H9 (cell line): ENCODE measurements at regions not wholly inside any gene's neighbourhood (a gene's known extent, or its start where the extent isn't known, plus 50 kb on each side); places are given as distances from the start of the nearest gene placed in this dataset.

ENCODE experiments used
- DNase-seq: peaks from one replicate; pipeline ENCODE4 v3.0.0-alpha.2; 2017
- H2AFZ ChIP-seq: one replicate; pipeline ENCODE4 v1.6.1; 2013; ENCODE audit warnings: mild to moderate bottlenecking, low read length, control low read depth, moderate library complexity
- H2AK5ac ChIP-seq: 2 replicates; pipeline ENCODE4 v1.6.1; 2013; ENCODE audit warnings: low read length, control low read depth, mixed read lengths; ENCODE audit not compliant: insufficient read length
- H2BK120ac ChIP-seq: one replicate; pipeline ENCODE4 v1.6.1; 2013; ENCODE audit warnings: low read depth, mild to moderate bottlenecking, low read length, control low read depth, inconsistent platforms; ENCODE audit not compliant: poor library complexity, severe bottlenecking
- H2BK12ac ChIP-seq: 2 replicates; pipeline ENCODE4 v1.6.1; 2013; ENCODE audit warnings: low read length, control low read depth, mixed read lengths, low read depth; ENCODE audit not compliant: insufficient read length
- H2BK15ac ChIP-seq: 2 replicates; pipeline ENCODE4 v1.6.1; 2013; ENCODE audit warnings: low read depth, low read length, control low read depth
- H2BK20ac ChIP-seq: one replicate; pipeline ENCODE4 v1.6.1; 2013; ENCODE audit warnings: low read depth, mild to moderate bottlenecking, low read length, control low read depth, inconsistent platforms; ENCODE audit not compliant: poor library complexity, severe bottlenecking
- H2BK5ac ChIP-seq: 2 replicates; pipeline ENCODE4 v1.6.1; 2013; ENCODE audit warnings: low read length, control low read depth, mixed read lengths; ENCODE audit not compliant: insufficient read length
- H3K14ac ChIP-seq: 2 replicates; pipeline ENCODE4 v1.6.1; 2013; ENCODE audit warnings: low read length, control low read depth; ENCODE audit not compliant: insufficient read depth
- H3K18ac ChIP-seq: 2 replicates; pipeline ENCODE4 v1.6.1; 2013; ENCODE audit warnings: low read depth, mild to moderate bottlenecking, mixed read lengths, low read length, control low read depth; ENCODE audit not compliant: insufficient read length
- H3K23ac ChIP-seq: 2 replicates; pipeline ENCODE4 v1.6.1; 2013; ENCODE audit warnings: low read length, control low read depth, mixed read lengths, low read depth; ENCODE audit not compliant: insufficient read length
- H3K23me2 ChIP-seq: 2 replicates; pipeline ENCODE4 v1.6.1; 2013; ENCODE audit warnings: low read depth, mild to moderate bottlenecking, mixed read lengths, low read length, control low read depth; ENCODE audit not compliant: insufficient read length, poor library complexity, severe bottlenecking
- H3K27ac ChIP-seq: 2 replicates; pipeline ENCODE4 v1.5.1; 2013; ENCODE audit warnings: low read length, control low read depth, mixed read lengths, low read depth; ENCODE audit not compliant: insufficient read length
- H3K27me3 ChIP-seq: 2 replicates; pipeline ENCODE4 v1.6.1; 2013; ENCODE audit warnings: low read length, control low read depth, inconsistent platforms; ENCODE audit not compliant: insufficient read depth
- H3K4ac ChIP-seq: 2 replicates; pipeline ENCODE4 v1.6.1; 2013; ENCODE audit warnings: low read depth, mild to moderate bottlenecking, control low read depth, inconsistent platforms, low read length, moderate library complexity
- H3K4me1 ChIP-seq: 2 replicates; pipeline ENCODE4 v1.6.1; 2013; ENCODE audit warnings: low read length, control low read depth, inconsistent platforms; ENCODE audit not compliant: insufficient read depth
- H3K4me2 ChIP-seq: 2 replicates; pipeline ENCODE4 v1.6.1; 2013; ENCODE audit warnings: low read length, control low read depth, mixed read lengths; ENCODE audit not compliant: insufficient read length, insufficient read depth
- H3K56ac ChIP-seq: 2 replicates; pipeline ENCODE4 v1.6.1; 2013; ENCODE audit warnings: low read depth, mild to moderate bottlenecking, mixed read lengths, low read length, control low read depth; ENCODE audit not compliant: insufficient read length
- H3K79me1 ChIP-seq: 2 replicates; pipeline ENCODE4 v1.6.1; 2013; ENCODE audit warnings: low read depth, mild to moderate bottlenecking, moderate library complexity, low read length, control low read depth, inconsistent platforms; ENCODE audit not compliant: insufficient read depth, poor library complexity, severe bottlenecking
- H3K79me2 ChIP-seq: 2 replicates; pipeline ENCODE4 v1.6.1; 2013; ENCODE audit warnings: low read length, control low read depth, inconsistent platforms; ENCODE audit not compliant: insufficient read depth
- H3K9ac ChIP-seq: 2 replicates; pipeline ENCODE4 v1.6.1; 2013; ENCODE audit warnings: low read length, control low read depth, mixed read lengths; ENCODE audit not compliant: insufficient read length; ENCODE audit errors: extremely low read depth
- H3K9me3 ChIP-seq: one replicate; pipeline ENCODE4 v1.6.1; 2013; ENCODE audit warnings: low read depth, low read length, inconsistent platforms; ENCODE audit not compliant: control insufficient read depth
- H3T11ph ChIP-seq: one replicate; pipeline ENCODE4 v1.6.1; 2013; ENCODE audit warnings: mild to moderate bottlenecking, low read length, control low read depth, inconsistent platforms
- H4K20me1 ChIP-seq: one replicate; pipeline ENCODE4 v1.6.1; 2013; ENCODE audit not compliant: control insufficient read depth, insufficient read length, insufficient read depth
- H4K5ac ChIP-seq: 2 replicates; pipeline ENCODE4 v1.6.1; 2013; ENCODE audit warnings: low read depth, mild to moderate bottlenecking, mixed read lengths, low read length, control low read depth; ENCODE audit not compliant: insufficient read length
- H4K8ac ChIP-seq: replicated peaks from 2 replicates; pipeline ENCODE4 v1.6.1; 2013; ENCODE audit warnings: low read length, control low read depth, mixed read lengths, low read depth; ENCODE audit not compliant: insufficient read length
- H4K91ac ChIP-seq: 2 replicates; pipeline ENCODE4 v1.6.1; 2013; ENCODE audit warnings: low read depth, mild to moderate bottlenecking, moderate library complexity, mixed read lengths, low read length, control low read depth; ENCODE audit not compliant: insufficient read length
- H3K27ac Mint-ChIP-seq, 3 experiments: 2 replicates in 2 of 3; 3 replicates in 1 of 3; pipeline ENCODE4 v1.8.0; 2020 to 2021; ENCODE audit warnings: mixed read lengths in 3 of 3, mild to moderate bottlenecking in 1 of 3, moderate library complexity in 1 of 3
- H3K27me3 Mint-ChIP-seq: 2 replicates; pipeline ENCODE4 v1.8.0; 2021; ENCODE audit warnings: low read depth, mild to moderate bottlenecking, moderate library complexity, mixed read lengths
- H3K36me3 Mint-ChIP-seq, 3 experiments: 2 replicates in 2 of 3; 3 replicates in 1 of 3; pipeline ENCODE4 v1.8.0; 2020 to 2021; ENCODE audit warnings: low read depth in 3 of 3, mixed read lengths in 3 of 3; ENCODE audit not compliant: insufficient read depth in 1 of 3
- H3K4me1 Mint-ChIP-seq, 2 experiments: 2 replicates each; pipeline ENCODE4 v1.8.0; 2020; ENCODE audit warnings: mixed read lengths in 2 of 2
- H3K4me3 Mint-ChIP-seq, 2 experiments: 2 replicates in 1 of 2; 3 replicates in 1 of 2; pipeline ENCODE4 v1.8.0; 2020 to 2021; ENCODE audit warnings: mild to moderate bottlenecking in 2 of 2, mixed read lengths in 2 of 2, moderate library complexity in 1 of 2
- H3K9me3 Mint-ChIP-seq, 2 experiments: 2 replicates in 1 of 2; 3 replicates in 1 of 2; pipeline ENCODE4 v1.8.0; 2020; ENCODE audit warnings: mild to moderate bottlenecking in 2 of 2, mixed read lengths in 2 of 2, moderate library complexity in 1 of 2
- CTCF ChIP-seq: fragments of 200-600 bp; sonication (generic); conservative IDR thresholded peaks from 3 replicates; pipeline ENCODE4 v1.8.0; 2021; ENCODE audit warnings: antibody characterized with exemption, mild to moderate bottlenecking
- WGBS: extraction: QIAGEN DNeasy Blood & Tissue Kit; methylation state at CpG from one replicate; pipeline ENCODE4 v1.1.7; 2013; ENCODE audit warnings: missing lambda C conversion rate, low lambda C conversion rate, mixed read lengths; ENCODE audit not compliant: insufficient read length; ENCODE audit errors: extremely low coverage; 5-methylcytosine and 5-hydroxymethylcytosine counted together

- H2BK20ac ChIP-seq, result no peak overlapping the region
- Mint-ChIP-seq H3K4me3 (no peak overlapping the region; a peak in 1 of 5 replicates), H3K9me3 (no peaks in the 10 kb centered on the region; a peak in 1 of 5 replicates), H3K27me3 (no peaks in the 10 kb centered on the region), H3K27ac (no peak overlapping the region; a peak in 1 of 7 replicates), H3K4me1 (no peaks in the 10 kb centered on the region), H3K36me3 (no peaks in the 10 kb centered on the region; a peak in 1 of 7 replicates)
- no peak overlapping the region for H3K56ac ChIP-seq
- H3K79me1 ChIP-seq, result no peaks in the 10 kb centered on the region
- no peak overlapping the region for H3T11ph ChIP-seq
- no peak overlapping the region for H4K8ac ChIP-seq
- no peak overlapping the region for H3K4ac ChIP-seq
- TF ChIP-seq CTCF, result no peak
- no peaks in the 10 kb centered on the region for H3K23me2 ChIP-seq
- no peak overlapping the region for H2BK12ac ChIP-seq
- no peak overlapping the region for H2AK5ac ChIP-seq
- no peak overlapping the region for H2AFZ ChIP-seq
- DNase-seq, result no peak
- H3K4me1 ChIP-seq, result no peaks in the 10 kb centered on the region
- no peak overlapping the region for H3K4me2 ChIP-seq
- WGBS, result no CpG with 5 or more reads among the region's 2 CpGs
- no peaks in the 10 kb centered on the region for H3K27me3 ChIP-seq
- H3K9me3 ChIP-seq, result no peaks in the 10 kb centered on the region
- H4K5ac ChIP-seq, result no peak overlapping the region
- H3K14ac ChIP-seq, result no peak overlapping the region
- H3K23ac ChIP-seq, result no peak overlapping the region
- no peak overlapping the region for H2BK120ac ChIP-seq
- H3K18ac ChIP-seq, result no peak overlapping the region
- H2BK15ac ChIP-seq, result no peak overlapping the region
- H3K9ac ChIP-seq, result no peak overlapping the region
- H4K91ac ChIP-seq, result no peak overlapping the region
- no peaks in the 10 kb centered on the region for H4K20me1 ChIP-seq
- no peak overlapping the region for H3K27ac ChIP-seq
- H3K79me2 ChIP-seq, result no peaks in the 10 kb centered on the region
- no peak overlapping the region for H2BK5ac ChIP-seq
These were observed 165.0 kb upstream of the GORAB start for GRCh38 chr1:170366980-170367379.
